ENCODE measurements at regions not wholly inside any gene's neighbourhood (a gene's known extent, or its start where the extent isn't known, plus 50 kb on each side); places are given as distances from the start of the nearest gene placed in this dataset.

GRCh38 chr13:63081400-63082014, 1665.9 kb upstream of the PCDH20 start:
- TF ChIP-seq JUN (IDR thresholded peaks at IDR 0.05; ENCODE audit: borderline replicate concordance, insufficient read depth, insufficient read length, low read depth) (no peak), POLR2AphosphoS5 (IDR thresholded peaks at IDR 0.05; ENCODE audit: insufficient read depth, low read depth, low read length) (no peak), CTCF (IDR thresholded peaks at IDR 0.05; ENCODE audit: extremely low read depth in 1 of 2, insufficient read depth in 1 of 2, low read depth in 1 of 2, low read length in 2 of 2) (no peak), POLR2A (IDR thresholded peaks at IDR 0.05; ENCODE audit: low read depth, low read length) (no peak), FOS (IDR thresholded peaks at IDR 0.05; ENCODE audit: borderline replicate concordance, insufficient read depth, low read length) (no peak), EZH2 (IDR thresholded peaks at IDR 0.05; ENCODE audit: borderline replicate concordance, low read depth, low read length, severe bottlenecking) (no peak), GATA2 (IDR thresholded peaks at IDR 0.05; ENCODE audit: insufficient read depth, insufficient read length, low read depth, low read length) (no peak), MAX (IDR thresholded peaks at IDR 0.05; ENCODE audit: insufficient read depth, insufficient read length) (no peak)

Measured in endothelial cell of umbilical vein (primary cell).